Smooth muscle cell (in vitro differentiated cells): ENCODE measurements at regions not wholly inside any gene's neighbourhood (a gene's known extent, or its start where the extent isn't known, plus 50 kb on each side); places are given as distances from the start of the nearest gene placed in this dataset.
"Not testable (repeated sequence)": the region's sequence is repeated elsewhere in the genome, so short reads cannot be mapped to it uniquely, and the experiment has no call there.

Experiments
- DNase-seq: peaks from one replicate; lab custom pipeline; 2025; ENCODE audit not compliant: unreplicated experiment; lab: John Stamatoyannopoulos, UW
- H2AFZ ChIP-seq: fragments of 200-600 bp; sonication (generic); 2 replicates; pipeline ENCODE4 v1.6.0; 2016; ENCODE audit warnings: antibody characterized with exemption, low read depth, mild to moderate bottlenecking
- H3F3A ChIP-seq: fragments of 200-600 bp; sonication (generic); 2 replicates; pipeline ENCODE4 v1.6.0; 2017; ENCODE audit warnings: antibody characterized with exemption, low read depth
- H3K27ac ChIP-seq: fragments of 200-600 bp; sonication (generic); 2 replicates; pipeline ENCODE4 v1.5.1; 2016; ENCODE audit warnings: low read depth, mild to moderate bottlenecking
- H3K27me3 ChIP-seq: fragments of 200-600 bp; sonication (generic); 2 replicates; pipeline ENCODE4 v1.6.1; 2016; ENCODE audit warnings: low read depth, mild to moderate bottlenecking
- H3K36me3 ChIP-seq: fragments of 200-600 bp; sonication (generic); 2 replicates; pipeline ENCODE4 v1.5.1; 2016; ENCODE audit warnings: low read depth
- H3K4me1 ChIP-seq: fragments of 200-600 bp; sonication (generic); 2 replicates; pipeline ENCODE4 v1.5.1; 2016; ENCODE audit warnings: low read depth
- H3K4me2 ChIP-seq: fragments of 200-600 bp; sonication (generic); 2 replicates; pipeline ENCODE4 v1.6.0; 2016; ENCODE audit warnings: mild to moderate bottlenecking
- H3K4me3 ChIP-seq: fragments of 200-600 bp; sonication (generic); 2 replicates; pipeline ENCODE4 v1.5.1; 2016; ENCODE audit warnings: mild to moderate bottlenecking
- H3K79me2 ChIP-seq: fragments of 200-600 bp; sonication (generic); 2 replicates; pipeline ENCODE4 v1.6.0; 2016; ENCODE audit warnings: low read depth, mild to moderate bottlenecking
- H3K9ac ChIP-seq: fragments of 200-600 bp; sonication (generic); 2 replicates; pipeline ENCODE4 v1.6.0; 2016; ENCODE audit warnings: low read depth
- H3K9me3 ChIP-seq: fragments of 200-600 bp; sonication (generic); replicated peaks from 2 replicates; pipeline ENCODE4 v1.5.1; 2016; ENCODE audit warnings: low read depth
- H4K20me1 ChIP-seq: fragments of 200-600 bp; sonication (generic); 2 replicates; pipeline ENCODE4 v1.6.0; 2016; ENCODE audit warnings: low read depth
- WGBS: methylation state at CpG from one replicate; pipeline ENCODE4 v1.1.7; 2016; ENCODE audit warnings: low lambda C conversion rate; 5-methylcytosine and 5-hydroxymethylcytosine counted together

- H2AFZ ChIP-seq, DNase-seq, H3K79me2 ChIP-seq, H3K27me3 ChIP-seq, H4K20me1 ChIP-seq, H3F3A ChIP-seq, H3K9me3 ChIP-seq, H3K36me3 ChIP-seq: not testable (repeated sequence)
- Histone ChIP-seq H3K9ac (peak overlapping the region; percentile 79), H3K4me1 (peaks cover 16% of the 10 kb centered on the region), H3K4me3 (peak overlapping the region; percentile 37), H3K4me2 (peak overlapping the region; percentile 82), H3K27ac (peak overlapping the region; percentile 82)
- WGBS = 32% methylated on average over 9 of the region's 9 CpGs
These were observed 194.4 kb downstream of the OTOP1 start for GRCh38 chr4:4032364-4032763.

DNA sequence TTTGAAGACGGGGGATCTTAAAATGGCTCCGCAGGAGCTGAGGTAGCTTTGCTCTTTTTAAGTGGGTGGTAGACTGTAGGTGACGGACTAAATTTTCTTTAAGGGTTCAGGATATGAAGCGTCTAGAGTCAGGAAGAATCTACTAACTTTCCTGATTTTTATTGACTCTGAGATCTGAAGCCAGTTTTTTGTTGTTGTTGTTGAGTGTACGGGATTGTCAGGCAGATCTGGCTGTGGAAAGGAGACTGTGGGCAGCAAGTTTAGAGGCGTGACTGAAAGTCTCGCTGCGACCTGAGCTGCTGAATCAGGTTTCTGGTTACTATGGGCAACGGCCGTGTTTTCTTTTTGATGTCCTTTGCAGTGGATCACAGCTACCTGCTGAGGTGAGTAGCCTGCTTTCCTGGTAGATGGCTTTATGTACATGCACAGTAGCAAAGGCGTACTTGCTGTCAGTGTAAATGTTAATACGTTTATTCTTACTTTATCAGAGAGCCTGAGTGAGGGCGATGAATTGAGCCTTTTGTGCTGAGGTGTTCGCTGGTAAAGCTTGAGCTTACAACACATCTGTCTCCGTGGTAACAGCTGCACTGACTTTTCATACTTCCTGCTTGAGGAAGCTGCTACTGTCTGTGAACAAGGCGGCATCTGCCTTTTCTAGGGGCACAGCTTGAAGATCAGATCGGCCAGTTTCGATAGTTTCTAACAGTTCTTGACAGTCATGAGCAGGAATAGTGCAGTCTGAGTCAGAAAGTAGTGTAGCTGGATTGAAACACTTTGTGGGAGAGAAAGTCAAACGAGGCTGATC is 193.7 kb downstream of the OTOP1 start:
- H2AFZ ChIP-seq, H3K79me2 ChIP-seq, H3F3A ChIP-seq, DNase-seq, H3K27me3 ChIP-seq, H3K36me3 ChIP-seq, H3K9me3 ChIP-seq, H4K20me1 ChIP-seq: not testable (repeated sequence)
- 36% methylated on average over 19 of the region's 19 CpGs for WGBS
- peaks cover 16% of the 10 kb centered on the region for H3K4me1 ChIP-seq
- peak overlapping the region; percentile 82 for H3K27ac ChIP-seq
- H3K4me3 ChIP-seq = peak overlapping the region; percentile 37
- peak overlapping the region; percentile 82 for H3K4me2 ChIP-seq
- peak overlapping the region; percentile 79 for H3K9ac ChIP-seq

DNA sequence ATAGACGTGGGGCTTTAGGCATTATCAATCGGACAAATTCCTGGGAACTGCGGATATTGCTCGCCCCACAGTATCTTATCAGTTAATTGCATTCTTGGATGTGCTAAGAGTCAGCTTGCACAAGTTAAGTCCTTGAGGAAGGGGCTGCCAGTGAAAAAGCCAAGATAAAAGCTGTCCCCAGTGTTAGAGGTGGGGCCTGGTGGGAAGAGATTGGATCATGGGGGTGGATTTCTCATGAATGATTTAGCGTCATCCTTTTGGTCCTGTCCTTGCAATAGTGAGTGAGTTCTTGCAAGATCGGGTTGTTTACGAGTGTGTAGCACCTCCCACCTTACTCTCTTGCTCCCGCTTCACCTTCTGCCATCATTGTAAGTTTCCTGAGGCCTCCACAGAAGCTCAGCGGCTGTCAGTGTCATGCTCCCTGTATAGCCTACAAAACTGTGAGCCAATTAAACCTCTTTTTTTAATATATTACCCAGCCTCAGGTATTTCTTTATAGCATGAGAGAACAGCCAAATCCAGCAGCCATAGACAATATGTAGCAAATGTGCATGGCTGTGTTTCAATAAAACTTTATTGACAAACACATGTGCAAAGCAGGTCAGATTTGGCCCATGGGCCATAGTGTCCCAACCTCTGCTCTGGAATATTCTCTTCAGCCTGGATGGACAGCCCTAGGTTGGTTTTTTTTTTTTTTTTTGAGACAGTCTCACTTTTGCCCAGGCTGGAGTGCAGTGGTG is 189.2 kb downstream of the OTOP1 start:
- 39% methylated on average over 9 of the region's 9 CpGs for WGBS
- H3K4me2 ChIP-seq, H3K4me3 ChIP-seq, H3K9me3 ChIP-seq, H3K9ac ChIP-seq, DNase-seq, H3K79me2 ChIP-seq, H2AFZ ChIP-seq, H3K27ac ChIP-seq, H3F3A ChIP-seq, H3K27me3 ChIP-seq, H4K20me1 ChIP-seq, H3K36me3 ChIP-seq: not testable (repeated sequence)
- H3K4me1 ChIP-seq = peaks cover 12% of the 10 kb centered on the region

DNA sequence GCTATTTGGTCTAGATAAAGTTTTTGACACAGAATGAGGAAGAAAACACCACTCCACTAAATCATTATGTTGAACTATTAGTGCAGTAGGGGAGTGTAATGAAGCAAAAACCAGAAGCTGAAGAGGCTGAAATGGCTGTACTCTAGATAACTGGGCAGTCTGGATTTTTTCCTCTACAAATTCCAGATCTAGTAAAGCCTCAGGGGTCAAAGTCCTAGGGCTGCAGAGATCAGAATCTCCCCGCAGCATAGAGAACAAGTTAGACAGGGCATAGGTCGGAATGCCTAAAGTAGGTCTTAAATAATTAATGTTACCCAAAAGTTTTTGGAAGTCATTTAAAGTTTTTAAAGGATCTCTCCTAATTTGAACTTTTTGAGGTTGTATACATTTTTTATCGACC is 180.9 kb downstream of the OTOP1 start:
- H3K4me2 ChIP-seq = peak overlapping the region; percentile 20
- not testable (repeated sequence) for H4K20me1 ChIP-seq, H3K4me3 ChIP-seq, H3F3A ChIP-seq, H3K36me3 ChIP-seq, H3K27ac ChIP-seq, H3K79me2 ChIP-seq, H2AFZ ChIP-seq, DNase-seq, H3K9ac ChIP-seq, H3K9me3 ChIP-seq
- peaks cover 27% of the 10 kb centered on the region for H3K27me3 ChIP-seq
- peaks cover 11% of the 10 kb centered on the region for H3K4me1 ChIP-seq
- WGBS = 13% methylated on average over 3 of the region's 3 CpGs

- not testable (repeated sequence) for H3K79me2 ChIP-seq, H3K36me3 ChIP-seq, H3K9me3 ChIP-seq, H4K20me1 ChIP-seq, H3K9ac ChIP-seq, H3K4me3 ChIP-seq, H3F3A ChIP-seq, DNase-seq, H3K27ac ChIP-seq, H2AFZ ChIP-seq
- H3K27me3 ChIP-seq = peaks cover 27% of the 10 kb centered on the region
- WGBS = 7% methylated on average over 5 of the region's 5 CpGs
- H3K4me1 ChIP-seq = peaks cover 11% of the 10 kb centered on the region
- H3K4me2 ChIP-seq = peak overlapping the region; percentile 62
These were observed 180.0 kb downstream of the OTOP1 start for GRCh38 chr4:4046686-4047085.

DNA sequence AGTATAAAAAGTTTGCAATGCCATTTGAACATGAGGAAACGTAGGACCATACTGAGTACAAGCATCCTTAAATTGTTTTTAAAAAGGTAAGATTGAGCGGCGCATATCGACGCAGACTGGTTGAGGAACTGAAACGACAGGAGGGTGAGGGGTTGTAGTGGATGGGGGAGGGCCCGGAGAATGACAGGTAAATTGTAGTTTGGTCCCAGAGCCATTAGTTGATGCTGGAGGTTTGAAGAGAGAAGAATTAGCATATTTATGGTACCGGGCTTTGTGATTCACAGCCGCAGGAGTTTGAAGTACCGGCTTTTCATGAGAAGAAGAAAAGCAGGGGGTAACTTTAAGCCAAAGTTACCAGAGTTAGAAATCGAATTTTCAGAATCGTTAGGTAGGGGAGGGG is 179.5 kb downstream of the OTOP1 start:
- not testable (repeated sequence) for H3K9me3 ChIP-seq, H3K36me3 ChIP-seq, DNase-seq, H3K27ac ChIP-seq, H2AFZ ChIP-seq, H3F3A ChIP-seq, H4K20me1 ChIP-seq, H3K9ac ChIP-seq, H3K79me2 ChIP-seq
- Histone ChIP-seq H3K4me1 (peaks cover 11% of the 10 kb centered on the region), H3K27me3 (peaks cover 27% of the 10 kb centered on the region), H3K4me3 (peak overlapping the region; percentile 8), H3K4me2 (peak overlapping the region; percentile 76)
- WGBS = 5% methylated on average over 12 of the region's 12 CpGs

DNA sequence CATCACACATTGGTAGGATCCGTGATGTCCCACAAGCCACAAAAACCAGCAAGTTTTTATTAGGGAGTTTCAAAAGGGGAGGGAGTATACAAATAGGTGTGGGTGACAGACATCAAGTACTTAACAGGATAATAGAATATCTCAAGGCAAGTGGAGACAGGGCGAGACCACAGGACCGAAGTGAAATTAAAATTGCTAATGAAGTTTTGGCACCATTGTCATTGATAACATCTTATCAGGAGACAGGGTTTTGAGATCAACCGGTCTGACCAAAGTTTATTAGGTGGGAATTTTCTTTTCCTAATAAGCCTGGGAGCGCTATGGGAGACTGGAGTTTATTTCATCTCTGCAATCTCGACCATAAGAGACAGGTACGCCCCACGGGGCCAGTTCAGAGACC is 178.5 kb downstream of the OTOP1 start:
- WGBS = 5% methylated on average over 8 of the region's 8 CpGs
- Histone ChIP-seq H3K4me1 (peaks cover 11% of the 10 kb centered on the region), H3K4me2 (peak overlapping the region; percentile 76), H3K27me3 (peaks cover 27% of the 10 kb centered on the region), H3K4me3 (peak overlapping the region; percentile 28)
- not testable (repeated sequence) for DNase-seq, H3F3A ChIP-seq, H2AFZ ChIP-seq, H3K27ac ChIP-seq, H4K20me1 ChIP-seq, H3K9ac ChIP-seq, H3K36me3 ChIP-seq, H3K79me2 ChIP-seq, H3K9me3 ChIP-seq

DNA sequence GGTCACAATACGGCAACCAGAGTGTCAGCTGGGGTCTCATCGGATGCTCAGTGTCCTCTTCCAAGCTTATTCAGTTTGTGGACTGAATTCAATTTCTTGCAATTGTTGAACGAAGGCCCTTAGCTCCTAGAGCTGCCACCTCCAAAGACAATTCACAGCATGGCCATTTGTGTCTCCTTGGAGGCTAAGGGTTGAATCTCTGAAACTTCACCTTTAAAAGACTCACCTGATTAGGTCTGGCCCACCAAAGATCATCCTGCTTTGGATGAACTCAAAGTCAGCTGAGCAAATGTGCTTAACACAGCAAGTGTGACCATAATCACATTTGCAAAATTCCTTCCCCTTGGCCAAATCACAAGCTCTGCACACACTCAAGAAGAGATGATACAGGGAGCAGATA is 175.9 kb downstream of the OTOP1 start:
- DNase-seq, H2AFZ ChIP-seq, H3K4me3 ChIP-seq, H3K79me2 ChIP-seq, H4K20me1 ChIP-seq, H3K4me1 ChIP-seq, H3F3A ChIP-seq, H3K36me3 ChIP-seq, H3K9ac ChIP-seq, H3K27ac ChIP-seq, H3K9me3 ChIP-seq, H3K4me2 ChIP-seq: not testable (repeated sequence)
- H3K27me3 ChIP-seq = peaks cover 20% of the 10 kb centered on the region
- WGBS = 100% methylated on average over 3 of the region's 3 CpGs
